ENCODE measurements at regions not wholly inside any gene's neighbourhood (a gene's known extent, or its start where the extent isn't known, plus 50 kb on each side); places are given as distances from the start of the nearest gene placed in this dataset.

- in situ Hi-C loops (cut with MboI; ENCODE audit: low pct_unique_long_range_greater_than_20kb, low sequenced_read_pairs): no loop called here
- no peak for DNase-seq
These were observed 160.7 kb downstream of the DLL1 start for GRCh38 chr6:170130201-170130621.

DNA sequence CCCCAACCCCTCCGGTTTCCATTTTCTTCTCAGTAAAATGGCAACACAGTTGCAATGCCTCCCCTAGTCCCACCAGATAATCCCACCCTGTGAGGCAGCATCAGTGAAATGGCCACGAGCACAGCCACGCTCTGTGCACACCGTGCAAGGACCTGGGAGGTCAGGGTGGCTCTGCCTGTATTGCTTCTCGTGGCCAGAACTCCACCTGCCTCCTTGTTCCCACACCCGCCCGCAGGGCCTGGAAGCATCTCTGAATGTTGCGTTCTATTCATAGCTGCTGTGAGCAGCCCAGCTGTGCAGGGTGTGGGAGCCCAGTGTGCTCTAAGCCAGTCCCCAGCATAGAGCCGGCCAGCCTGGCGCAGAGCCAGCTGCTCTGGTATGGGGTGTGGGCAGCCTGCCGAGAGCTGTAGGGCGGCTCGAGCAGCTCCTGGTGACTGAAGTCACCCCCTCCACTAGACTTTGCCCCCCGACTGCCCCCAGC, 161.1 kb downstream of the DLL1 start:
- no peak for DNase-seq
- in situ Hi-C loops (cut with MboI; ENCODE audit: low pct_unique_long_range_greater_than_20kb, low sequenced_read_pairs): no loop called here

DNA sequence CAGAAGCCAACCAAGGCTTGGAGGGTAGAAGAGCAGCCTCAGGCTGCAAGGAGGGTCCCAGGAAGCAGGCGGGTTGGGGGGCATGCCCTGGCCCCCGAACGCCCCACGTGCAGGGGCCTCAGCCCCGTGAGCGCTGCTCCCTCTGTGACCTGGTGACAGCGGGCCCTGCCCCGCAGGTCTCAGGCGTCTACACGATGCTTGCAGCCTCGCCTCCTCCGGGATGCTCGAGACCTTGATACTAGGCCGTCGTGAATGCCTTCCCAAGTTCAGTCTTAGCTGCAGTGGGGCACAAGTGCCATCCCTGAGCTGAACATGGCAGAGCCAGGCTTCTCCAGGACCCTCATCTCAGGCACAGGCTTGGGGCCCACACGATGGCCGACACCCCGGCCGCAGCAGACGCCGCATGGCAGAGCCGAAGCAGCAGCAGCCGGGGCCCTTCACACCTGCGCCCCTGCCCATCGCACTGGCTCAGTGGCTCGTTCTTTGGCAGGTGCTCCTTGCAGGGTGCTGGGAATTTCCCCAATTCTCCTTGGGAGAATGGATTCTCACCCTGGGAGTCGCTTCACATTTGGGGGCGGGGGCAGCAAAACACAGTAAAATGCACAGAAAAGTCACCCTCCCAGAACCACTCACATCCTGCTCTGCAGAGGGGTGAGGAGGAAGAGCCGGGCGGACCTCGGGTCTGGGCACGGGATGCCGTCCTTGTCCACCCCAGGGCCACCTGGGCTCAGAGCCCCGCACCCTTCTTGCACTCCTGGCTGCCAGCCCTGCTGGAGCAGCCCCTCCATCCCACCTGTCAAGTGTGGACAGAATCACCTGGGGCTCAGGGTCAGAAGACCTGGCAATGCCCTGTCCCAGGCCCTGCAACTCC, 161.8 kb downstream of the DLL1 start:
- in situ Hi-C loops (cut with MboI; ENCODE audit: low pct_unique_long_range_greater_than_20kb, low sequenced_read_pairs): no loop called here
- no peak for DNase-seq

DNA sequence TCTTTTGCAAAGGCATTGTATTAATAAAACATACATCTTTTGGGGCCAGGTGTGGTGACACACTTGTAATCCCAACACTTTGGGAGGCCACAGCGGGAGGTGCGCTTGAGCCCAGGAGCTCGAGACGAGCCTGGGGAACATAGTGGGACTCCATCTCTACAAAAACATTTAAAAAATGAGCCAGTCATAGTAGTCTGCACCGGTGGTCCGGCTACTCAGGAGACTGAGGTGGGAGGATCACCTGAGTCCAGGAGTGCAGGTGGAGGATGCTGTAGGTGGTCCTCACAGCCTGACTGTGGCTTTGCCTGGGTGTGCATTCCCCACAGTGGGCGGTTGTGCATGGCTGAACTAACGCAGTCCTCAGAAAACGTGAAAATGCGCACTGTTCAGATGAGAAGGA, 162.5 kb downstream of the DLL1 start:
- DNase-seq: no peak
- in situ Hi-C loops (cut with MboI; ENCODE audit: low pct_unique_long_range_greater_than_20kb, low sequenced_read_pairs): no loop called here

DNA sequence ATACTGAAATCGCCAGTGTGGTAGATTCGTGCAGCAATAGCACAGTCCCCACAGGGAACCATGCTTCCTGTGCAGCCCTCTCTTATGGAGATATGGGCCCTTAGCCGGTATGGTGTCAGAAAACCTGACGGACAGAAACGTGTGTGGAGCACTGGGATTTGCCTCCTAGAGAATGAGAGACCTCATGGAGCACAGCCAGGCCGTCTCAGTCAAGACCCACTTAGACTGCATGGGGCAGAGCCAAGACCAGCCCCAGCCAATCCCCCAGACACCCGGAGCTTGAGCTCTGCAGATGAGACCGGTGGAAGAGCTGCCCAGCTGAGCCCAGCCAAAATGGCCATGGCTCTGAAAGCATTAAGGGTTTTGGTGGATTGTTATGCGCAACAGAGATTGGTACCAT, 163.7 kb downstream of the DLL1 start:
- in situ Hi-C loops (cut with MboI; ENCODE audit: low pct_unique_long_range_greater_than_20kb, low sequenced_read_pairs): no loop called here

GRCh38 chr6:170125456-170126300, 165.2 kb downstream of the DLL1 start:
- in situ Hi-C loops (cut with MboI; ENCODE audit: low pct_unique_long_range_greater_than_20kb, low sequenced_read_pairs): no loop called here
- DNase-seq: no peak

More for the DNA sequence above, 163.7 kb downstream of the DLL1 start:
- no peak for DNase-seq

DNA sequence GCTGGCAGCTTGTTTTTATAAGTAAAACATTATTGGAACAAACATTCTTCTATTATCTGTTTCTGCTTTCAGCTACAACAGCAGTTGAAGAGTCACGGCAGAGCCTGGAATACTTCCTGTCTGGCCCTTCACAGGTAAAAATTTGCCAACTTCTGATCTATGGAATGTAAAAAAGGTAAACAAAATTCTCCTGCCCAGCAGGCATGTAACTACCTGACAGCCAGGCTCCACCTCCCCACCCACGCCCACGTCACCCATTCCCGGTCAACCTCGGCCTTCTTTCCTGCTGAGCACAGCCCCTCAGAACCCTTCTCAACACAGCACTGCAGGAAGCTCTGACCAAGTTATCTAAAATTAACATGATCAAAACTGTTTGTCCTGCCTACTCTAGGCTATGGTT, 166.0 kb downstream of the DLL1 start:
- in situ Hi-C loops (cut with MboI; ENCODE audit: low pct_unique_long_range_greater_than_20kb, low sequenced_read_pairs): no loop called here
- no peak for DNase-seq

DNA sequence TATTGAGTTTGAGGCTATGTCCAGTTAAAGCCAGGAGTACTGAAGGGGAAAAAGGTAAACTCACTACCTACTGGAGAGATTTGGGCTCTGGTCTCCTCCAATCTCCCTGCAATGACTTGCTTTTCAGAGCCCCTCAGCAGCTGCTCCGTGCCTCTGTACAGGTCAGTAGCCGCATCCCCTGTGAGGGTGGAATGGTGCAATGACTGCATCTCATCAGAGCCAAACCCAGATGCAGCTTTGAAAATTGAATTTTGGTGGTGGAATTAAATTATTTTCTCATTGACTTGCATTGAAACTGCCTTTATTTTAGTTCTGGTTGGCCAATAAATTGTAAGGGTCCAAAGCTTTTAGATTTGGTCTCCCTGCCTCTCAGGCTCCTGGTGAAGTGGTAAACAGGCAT, 166.7 kb downstream of the DLL1 start:
- in situ Hi-C loops (cut with MboI; ENCODE audit: low pct_unique_long_range_greater_than_20kb, low sequenced_read_pairs): no loop called here
- no peak for DNase-seq

DNA sequence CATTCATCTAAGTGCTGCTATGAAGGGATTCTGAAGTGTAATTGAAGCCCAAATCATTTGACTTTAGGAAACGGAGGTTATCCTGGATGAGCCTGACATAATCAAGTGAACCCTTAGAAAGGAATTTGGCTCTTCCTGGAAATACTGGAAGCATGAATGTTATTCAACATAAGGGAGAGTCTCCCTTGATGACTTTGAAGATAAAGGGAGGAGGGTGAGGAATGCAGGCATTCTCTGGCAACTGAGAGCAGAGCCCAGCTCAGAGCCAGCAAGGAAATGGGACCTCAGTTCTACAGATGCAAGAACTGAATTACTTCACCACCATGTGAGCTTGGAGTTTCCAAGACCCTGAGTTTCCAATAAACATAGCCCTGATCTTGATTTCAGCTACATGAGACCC, 168.2 kb downstream of the DLL1 start:
- in situ Hi-C loops (cut with MboI; ENCODE audit: low pct_unique_long_range_greater_than_20kb, low sequenced_read_pairs): no loop called here
- no peak for DNase-seq

- in situ Hi-C loops (cut with MboI; ENCODE audit: low pct_unique_long_range_greater_than_20kb, low sequenced_read_pairs): no loop called here
- no peak for DNase-seq
These were observed 173.5 kb downstream of the DLL1 start for GRCh38 chr6:170117111-170117972.

DNA sequence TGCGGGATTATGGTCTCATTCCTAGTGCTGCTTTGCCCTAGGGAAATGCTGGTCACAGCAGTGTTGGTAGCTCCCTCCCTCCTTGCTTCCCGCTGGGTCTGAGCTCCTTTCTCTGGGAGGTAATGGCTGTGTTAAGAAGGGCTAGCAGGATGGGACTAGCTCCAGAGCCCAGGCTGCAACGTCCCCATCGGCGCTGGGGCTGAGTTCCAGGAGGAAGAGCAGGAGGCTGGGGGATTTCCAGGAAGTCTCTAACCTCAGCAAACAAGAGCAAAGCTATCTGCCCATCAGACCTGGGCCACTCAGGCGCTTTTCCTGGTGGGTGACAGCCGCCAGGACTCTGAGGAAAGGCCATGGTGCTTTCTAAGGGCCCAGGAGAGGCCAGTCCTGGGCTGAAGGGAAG, 174.2 kb downstream of the DLL1 start:
- in situ Hi-C loops (cut with MboI; ENCODE audit: low pct_unique_long_range_greater_than_20kb, low sequenced_read_pairs): no loop called here
- no peak for DNase-seq

GRCh38 chr6:170114956-170115855, 175.7 kb downstream of the DLL1 start:
- in situ Hi-C loops (cut with MboI; ENCODE audit: low pct_unique_long_range_greater_than_20kb, low sequenced_read_pairs): no loop called here
- DNase-seq: no peak

DNA sequence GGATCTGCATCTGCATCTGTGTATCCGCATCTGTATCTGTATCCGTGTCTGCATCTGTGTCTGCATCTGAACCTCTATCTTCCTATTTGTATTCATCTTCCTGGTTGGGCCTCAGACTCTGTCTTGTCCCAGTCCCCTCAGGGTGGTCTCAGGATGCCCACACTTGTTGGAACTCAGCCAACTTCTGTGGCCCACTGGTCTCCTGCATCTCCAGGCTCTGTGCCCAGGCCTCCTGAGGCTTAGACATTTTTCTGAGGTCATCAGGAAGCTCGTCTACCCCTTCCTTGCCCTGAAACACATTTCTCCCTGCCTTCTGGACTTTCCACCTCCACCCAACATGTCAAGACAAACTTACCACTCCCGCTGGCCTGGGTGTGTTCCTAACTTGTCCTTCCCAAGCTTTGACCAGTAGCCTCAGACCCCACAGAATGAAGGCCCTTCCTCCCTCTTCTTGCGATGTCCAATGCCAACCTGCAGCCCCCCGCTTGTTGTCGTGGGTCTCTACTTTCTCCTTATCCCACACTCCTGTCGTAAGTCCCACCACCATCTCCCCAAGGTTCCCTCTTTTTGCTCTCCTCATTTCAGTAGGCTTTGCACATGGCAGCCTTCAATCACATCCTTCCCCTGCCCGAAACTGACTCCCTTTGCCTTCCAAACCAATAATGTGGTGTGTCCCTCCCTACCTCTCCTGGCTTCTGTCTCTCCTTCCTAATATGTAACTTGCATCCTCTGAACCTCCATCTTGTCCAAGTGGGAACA, 176.5 kb downstream of the DLL1 start:
- in situ Hi-C loops (cut with MboI; ENCODE audit: low pct_unique_long_range_greater_than_20kb, low sequenced_read_pairs): no loop called here
- DNase-seq: no peak

DNA sequence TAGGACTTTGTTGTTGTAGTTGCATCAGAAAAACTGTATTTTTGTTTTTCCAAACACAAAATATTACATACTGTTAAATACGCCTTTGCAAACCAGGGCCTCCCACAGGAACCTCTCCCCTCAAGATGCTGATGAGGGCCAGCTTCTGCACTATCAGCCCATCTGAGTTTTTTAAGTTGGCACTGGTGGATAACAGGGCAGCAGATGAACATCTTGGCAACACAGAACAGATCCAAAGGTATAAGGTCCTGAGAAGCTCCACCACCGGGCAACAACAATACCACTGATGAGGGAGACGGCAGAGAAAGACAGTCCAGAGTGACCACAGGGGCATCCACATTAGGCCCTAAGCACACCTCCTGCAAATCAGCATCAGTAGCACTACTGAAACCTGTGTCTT, 177.7 kb downstream of the DLL1 start:
- DNase-seq: no peak
- in situ Hi-C loops (cut with MboI; ENCODE audit: low pct_unique_long_range_greater_than_20kb, low sequenced_read_pairs): no loop called here

DNA sequence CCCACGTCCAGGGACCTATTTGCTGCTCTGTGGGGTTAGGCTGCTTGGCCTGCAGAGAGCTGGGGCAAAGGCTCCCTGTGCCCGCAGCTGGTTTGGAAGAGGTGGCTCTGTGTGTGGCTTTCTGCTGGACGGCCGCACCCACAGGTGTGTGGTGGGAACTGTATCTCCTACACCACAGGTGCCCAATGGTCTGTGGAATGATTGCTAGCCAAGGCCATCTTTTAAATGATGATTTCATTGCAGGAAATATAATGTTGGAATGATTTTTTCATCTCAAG, 178.4 kb downstream of the DLL1 start:
- no peak for DNase-seq
- in situ Hi-C loops (cut with MboI; ENCODE audit: low pct_unique_long_range_greater_than_20kb, low sequenced_read_pairs): no loop called here

DNA sequence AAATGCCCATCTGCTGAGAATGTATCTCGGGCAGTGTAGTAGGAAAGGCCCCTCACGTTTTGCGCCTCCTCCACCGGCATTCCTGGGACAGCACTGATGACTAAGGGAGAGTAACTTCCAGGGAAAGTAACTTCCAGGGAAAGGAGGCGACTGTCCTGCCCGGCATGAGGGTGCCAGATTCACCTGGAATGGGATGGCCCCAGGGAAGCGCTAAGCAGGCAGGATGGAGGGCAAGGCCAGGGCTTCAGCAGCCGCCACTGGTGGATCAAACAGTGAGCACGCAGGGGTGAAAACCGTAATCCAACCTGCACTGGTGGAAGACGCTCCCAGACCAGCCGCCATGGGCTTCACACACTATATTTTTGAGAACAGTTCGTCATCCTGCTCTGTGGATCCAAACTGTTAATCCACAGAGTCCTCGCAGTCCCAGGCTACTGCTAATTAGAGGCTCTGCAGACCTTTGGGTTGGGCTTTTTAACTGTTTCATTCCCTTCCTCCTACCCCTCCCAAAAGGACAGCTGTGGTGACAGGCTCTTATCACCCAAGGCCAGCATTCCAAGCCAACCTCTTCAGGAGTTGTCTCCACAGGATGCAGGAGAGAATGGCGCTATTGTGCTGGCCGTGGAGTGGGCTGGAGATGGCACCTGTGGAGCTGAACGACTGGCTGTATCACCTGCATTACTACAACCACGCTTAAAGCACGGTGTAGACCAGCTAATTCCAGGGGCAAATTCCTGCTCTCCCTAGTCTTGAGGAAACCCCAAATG, 178.9 kb downstream of the DLL1 start:
- in situ Hi-C loops (cut with MboI; ENCODE audit: low pct_unique_long_range_greater_than_20kb, low sequenced_read_pairs): no loop called here

DNA sequence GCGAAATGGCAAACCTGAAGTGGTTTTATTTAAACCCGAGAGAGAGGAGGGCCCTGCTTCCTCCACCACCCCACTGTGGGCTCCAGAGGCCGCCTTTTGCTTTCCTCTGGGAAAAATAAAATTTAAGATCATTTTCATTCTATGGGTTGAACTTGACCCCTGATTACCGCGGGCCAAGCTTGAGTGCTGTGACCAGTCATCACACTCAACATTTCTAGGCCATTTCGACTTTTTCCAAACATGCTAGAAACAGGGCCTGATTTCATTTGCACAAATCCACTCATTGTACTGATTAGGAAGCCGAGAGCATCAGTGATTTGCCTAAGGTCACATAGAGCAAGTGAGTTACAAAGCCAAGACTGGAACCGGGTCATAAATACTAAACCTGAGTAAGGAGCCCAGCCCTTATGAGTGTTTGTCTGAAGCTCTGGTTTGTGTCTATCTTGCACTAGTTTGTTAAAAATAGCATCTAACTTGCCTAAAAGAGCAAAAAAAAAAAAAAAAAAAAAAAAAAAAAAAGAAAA, 179.7 kb downstream of the DLL1 start:
- in situ Hi-C loops (cut with MboI; ENCODE audit: low pct_unique_long_range_greater_than_20kb, low sequenced_read_pairs): no loop called here
- DNase-seq: no peak

More for the DNA sequence above, 178.9 kb downstream of the DLL1 start:
- no peak for DNase-seq
